Endodermal cell (in vitro differentiated cells): ENCODE measurements at regions not wholly inside any gene's neighbourhood (a gene's known extent, or its start where the extent isn't known, plus 50 kb on each side); places are given as distances from the start of the nearest gene placed in this dataset.

Source experiments
- DNase-seq: peaks from one replicate; pipeline ENCODE4 v3.0.0-alpha.2; 2017
- H3K27ac ChIP-seq: 2 replicates; pipeline ENCODE4 v1.5.1; 2013; ENCODE audit warnings: mild to moderate bottlenecking, low read depth, low read length, moderate library complexity
- H3K27me3 ChIP-seq: 2 replicates; pipeline ENCODE4 v1.6.1; 2013; ENCODE audit warnings: mild to moderate bottlenecking, low read length, moderate library complexity; ENCODE audit not compliant: insufficient read depth, control insufficient read depth, poor library complexity, severe bottlenecking
- H3K36me3 ChIP-seq: 2 replicates; pipeline ENCODE4 v1.7.0; 2013; ENCODE audit warnings: mild to moderate bottlenecking, low read length, moderate library complexity; ENCODE audit not compliant: control insufficient read depth, insufficient read depth
- H3K4me1 ChIP-seq: one replicate; pipeline ENCODE4 v1.7.0; 2013; ENCODE audit warnings: low read length; ENCODE audit not compliant: control insufficient read depth, insufficient read depth
- H3K4me3 ChIP-seq: 2 replicates; pipeline ENCODE4 v1.5.1; 2013; ENCODE audit warnings: mild to moderate bottlenecking, low read length, moderate library complexity
- H3K9ac ChIP-seq: 2 replicates; pipeline ENCODE4 v1.6.1; 2013; ENCODE audit warnings: mild to moderate bottlenecking, low read length, moderate library complexity; ENCODE audit not compliant: poor library complexity, severe bottlenecking; ENCODE audit errors: extremely low read depth
- H3K9me3 ChIP-seq: 2 replicates; pipeline ENCODE4 v1.6.1; 2013; ENCODE audit warnings: mild to moderate bottlenecking, low read length, moderate library complexity; ENCODE audit not compliant: control insufficient read depth
- H3K27ac Mint-ChIP-seq: 2 replicates; pipeline ENCODE4 v1.8.0; 2020; ENCODE audit warnings: mixed read lengths
- H3K27me3 Mint-ChIP-seq: 2 replicates; pipeline ENCODE4 v1.8.0; 2021; ENCODE audit warnings: mild to moderate bottlenecking, mixed read lengths; ENCODE audit not compliant: insufficient read depth
- H3K36me3 Mint-ChIP-seq: 2 replicates; pipeline ENCODE4 v1.8.0; 2020; ENCODE audit warnings: low read depth, mixed read lengths
- H3K4me1 Mint-ChIP-seq: 2 replicates; pipeline ENCODE4 v1.8.0; 2020; ENCODE audit warnings: mixed read lengths
- H3K4me3 Mint-ChIP-seq: 2 replicates; pipeline ENCODE4 v1.8.0; 2020; ENCODE audit warnings: mild to moderate bottlenecking, moderate library complexity, mixed read lengths
- H3K9me3 Mint-ChIP-seq: 2 replicates; pipeline ENCODE4 v1.8.0; 2020; ENCODE audit warnings: mild to moderate bottlenecking, mixed read lengths
- WGBS, 2 experiments: methylation state at CpG; one replicate each; pipeline versions ENCODE4 v1.1.5 to v1.1.7; 2013; ENCODE audit warnings: missing lambda C conversion rate in 2 of 2, mixed read lengths in 1 of 2; ENCODE audit not compliant: insufficient coverage in 1 of 2, insufficient read length in 1 of 2; 5-methylcytosine and 5-hydroxymethylcytosine counted together
- TF ChIP-seq, protein P1 (sequence below): fragments of 200-600 bp; sonication (generic); conservative IDR thresholded peaks from 2 replicates; pipeline ENCODE4 v1.5.0; 2021; ENCODE audit warnings: antibody characterized with exemption, mild to moderate bottlenecking

DNA sequence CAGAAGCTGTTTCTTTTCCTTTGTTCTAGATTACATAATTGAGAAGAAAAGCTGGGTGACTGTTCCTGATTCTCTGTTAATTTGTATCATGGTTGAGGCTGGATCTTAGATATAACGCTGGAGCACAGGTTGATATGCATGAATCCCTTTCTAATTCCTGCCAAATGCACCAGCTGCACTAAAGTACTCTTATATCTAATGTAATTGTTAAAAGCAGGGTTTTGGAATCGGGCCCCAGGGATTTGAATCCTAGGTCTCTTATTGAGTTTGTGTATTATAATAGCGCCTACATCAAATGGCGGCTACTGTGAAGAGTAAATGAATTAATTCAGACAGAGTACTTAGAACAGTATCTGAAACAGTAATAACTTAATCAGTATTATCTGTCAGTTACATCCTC is 80.4 kb downstream of the MC4R start:
- DNase-seq: no peak
- TF ChIP-seq, protein P1, sequence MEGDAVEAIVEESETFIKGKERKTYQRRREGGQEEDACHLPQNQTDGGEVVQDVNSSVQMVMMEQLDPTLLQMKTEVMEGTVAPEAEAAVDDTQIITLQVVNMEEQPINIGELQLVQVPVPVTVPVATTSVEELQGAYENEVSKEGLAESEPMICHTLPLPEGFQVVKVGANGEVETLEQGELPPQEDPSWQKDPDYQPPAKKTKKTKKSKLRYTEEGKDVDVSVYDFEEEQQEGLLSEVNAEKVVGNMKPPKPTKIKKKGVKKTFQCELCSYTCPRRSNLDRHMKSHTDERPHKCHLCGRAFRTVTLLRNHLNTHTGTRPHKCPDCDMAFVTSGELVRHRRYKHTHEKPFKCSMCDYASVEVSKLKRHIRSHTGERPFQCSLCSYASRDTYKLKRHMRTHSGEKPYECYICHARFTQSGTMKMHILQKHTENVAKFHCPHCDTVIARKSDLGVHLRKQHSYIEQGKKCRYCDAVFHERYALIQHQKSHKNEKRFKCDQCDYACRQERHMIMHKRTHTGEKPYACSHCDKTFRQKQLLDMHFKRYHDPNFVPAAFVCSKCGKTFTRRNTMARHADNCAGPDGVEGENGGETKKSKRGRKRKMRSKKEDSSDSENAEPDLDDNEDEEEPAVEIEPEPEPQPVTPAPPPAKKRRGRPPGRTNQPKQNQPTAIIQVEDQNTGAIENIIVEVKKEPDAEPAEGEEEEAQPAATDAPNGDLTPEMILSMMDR: no peak
- Mint-ChIP-seq H3K36me3 (no peaks in the 10 kb centered on the region), H3K9me3 (no peaks in the 10 kb centered on the region), H3K4me3 (no peak overlapping the region), H3K27me3 (peaks cover 3% of the 10 kb centered on the region), H3K4me1 (peaks cover 6% of the 10 kb centered on the region), H3K27ac (no peak overlapping the region)
- Histone ChIP-seq H3K36me3 (no peaks in the 10 kb centered on the region), H3K9ac (no peak overlapping the region), H3K4me3 (no peak overlapping the region), H3K4me1 (no peaks in the 10 kb centered on the region), H3K27me3 (peaks cover 4% of the 10 kb centered on the region), H3K9me3 (no peaks in the 10 kb centered on the region), H3K27ac (no peak overlapping the region)
- 100% methylated on average over 4 of the region's 4 CpGs; no CpG with 5 or more reads in 1 of the 2 experiments for WGBS, 2 experiments

DNA sequence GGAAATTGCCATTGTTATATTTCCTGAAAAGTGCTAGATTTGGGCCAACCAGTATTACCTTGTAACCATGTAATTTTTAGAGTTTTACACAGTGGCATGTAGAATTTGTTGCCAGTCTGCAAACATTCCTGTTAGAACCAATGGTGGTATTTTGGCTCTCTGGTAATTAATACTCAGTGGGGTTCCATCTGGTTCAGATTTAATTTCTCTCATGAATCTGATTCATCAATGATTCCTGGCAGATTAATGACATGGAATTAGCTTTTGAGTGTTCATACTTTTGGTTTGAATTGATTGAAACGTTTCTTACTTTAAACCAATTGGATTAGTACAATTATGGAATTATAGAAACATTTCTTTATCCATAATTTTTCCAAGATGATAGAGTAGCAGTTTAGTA is 93.2 kb downstream of the MC4R start:
- no peaks in the 10 kb centered on the region for H3K36me3 ChIP-seq
- H3K36me3 Mint-ChIP-seq: no peaks in the 10 kb centered on the region
- no peaks in the 10 kb centered on the region for H3K4me1 ChIP-seq
- H3K9me3 Mint-ChIP-seq: no peaks in the 10 kb centered on the region
- H3K27me3 Mint-ChIP-seq: no peaks in the 10 kb centered on the region
- peaks cover 1% of the 10 kb centered on the region for H3K4me1 Mint-ChIP-seq
- WGBS, 2 experiments: no CpG with 5 or more reads among the region's 1 CpG
- H3K9me3 ChIP-seq: no peaks in the 10 kb centered on the region
- TF ChIP-seq, protein P1: no peak
- DNase-seq: no peak
- no peak overlapping the region for H3K4me3 ChIP-seq
- H3K27ac ChIP-seq: no peak overlapping the region
- no peak overlapping the region for H3K4me3 Mint-ChIP-seq
- no peaks in the 10 kb centered on the region for H3K27me3 ChIP-seq
- H3K9ac ChIP-seq: no peak overlapping the region
- H3K27ac Mint-ChIP-seq: no peak overlapping the region

DNA sequence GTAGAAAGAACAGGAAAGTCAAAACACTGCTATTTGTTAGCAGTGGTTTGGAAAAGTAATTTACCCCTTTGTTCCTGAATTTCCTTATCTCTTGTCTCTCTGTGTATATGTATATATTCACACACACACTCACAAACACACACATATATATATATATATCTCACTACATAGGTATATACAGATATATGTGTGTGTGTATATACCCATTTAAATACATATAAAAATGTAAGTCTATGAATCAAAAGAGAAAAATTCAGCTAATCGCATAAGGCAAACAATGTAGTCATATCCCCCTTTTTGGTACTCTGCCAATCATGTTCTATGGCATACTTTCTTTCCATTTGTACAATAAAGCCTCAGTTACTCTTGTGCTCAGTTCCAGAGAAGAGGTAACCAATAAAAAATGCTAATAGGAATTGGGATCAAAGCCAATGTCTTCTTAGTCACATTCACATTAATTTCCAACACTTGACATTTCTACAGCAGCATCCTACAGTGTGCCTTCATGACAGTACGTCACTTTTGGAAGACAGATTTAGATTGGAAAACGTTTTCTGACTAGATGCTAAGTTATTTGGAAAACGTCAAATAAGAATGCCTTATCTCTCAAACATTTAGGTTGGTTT is 94.6 kb downstream of the MC4R start:
- Histone ChIP-seq H3K27me3 (no peaks in the 10 kb centered on the region), H3K27ac (no peak overlapping the region), H3K9me3 (no peaks in the 10 kb centered on the region), H3K9ac (no peak overlapping the region), H3K4me3 (no peak overlapping the region), H3K36me3 (no peaks in the 10 kb centered on the region), H3K4me1 (no peaks in the 10 kb centered on the region)
- H3K4me1 Mint-ChIP-seq: peaks cover 1% of the 10 kb centered on the region
- no peak overlapping the region for H3K27ac Mint-ChIP-seq
- no peaks in the 10 kb centered on the region for H3K27me3 Mint-ChIP-seq
- WGBS, 2 experiments: 84 to 87% methylated on average over 3 to 4 of the region's 4 CpGs
- TF ChIP-seq, protein P1: no peak
- no peak for DNase-seq
- no peak overlapping the region for H3K4me3 Mint-ChIP-seq
- no peaks in the 10 kb centered on the region for H3K36me3 Mint-ChIP-seq
- peaks cover 3% of the 10 kb centered on the region for H3K9me3 Mint-ChIP-seq
